ENCODE measurements at regions not wholly inside any gene's neighbourhood (a gene's known extent, or its start where the extent isn't known, plus 50 kb on each side); places are given as distances from the start of the nearest gene placed in this dataset.

DNA sequence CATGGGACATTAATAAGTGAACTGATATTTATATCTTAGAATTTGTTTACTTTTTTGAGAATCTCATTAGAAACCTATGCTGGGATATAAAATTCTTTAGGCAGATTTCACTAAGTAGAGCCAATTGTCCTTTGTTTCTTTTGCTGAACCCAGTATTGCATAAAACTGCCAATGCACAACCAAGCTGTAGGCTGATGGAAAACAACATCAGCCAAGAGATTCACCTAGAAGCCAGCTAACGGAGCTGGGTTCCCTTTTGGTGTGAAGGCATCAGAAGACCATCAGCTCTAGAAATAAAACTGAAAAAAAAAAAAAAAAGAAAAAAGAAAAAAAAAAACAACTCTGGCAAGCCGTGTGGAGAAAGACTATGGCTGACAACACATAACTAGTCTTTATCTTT lies 328.2 kb upstream of the PDE3A start:
- TF ChIP-seq, protein P1, sequence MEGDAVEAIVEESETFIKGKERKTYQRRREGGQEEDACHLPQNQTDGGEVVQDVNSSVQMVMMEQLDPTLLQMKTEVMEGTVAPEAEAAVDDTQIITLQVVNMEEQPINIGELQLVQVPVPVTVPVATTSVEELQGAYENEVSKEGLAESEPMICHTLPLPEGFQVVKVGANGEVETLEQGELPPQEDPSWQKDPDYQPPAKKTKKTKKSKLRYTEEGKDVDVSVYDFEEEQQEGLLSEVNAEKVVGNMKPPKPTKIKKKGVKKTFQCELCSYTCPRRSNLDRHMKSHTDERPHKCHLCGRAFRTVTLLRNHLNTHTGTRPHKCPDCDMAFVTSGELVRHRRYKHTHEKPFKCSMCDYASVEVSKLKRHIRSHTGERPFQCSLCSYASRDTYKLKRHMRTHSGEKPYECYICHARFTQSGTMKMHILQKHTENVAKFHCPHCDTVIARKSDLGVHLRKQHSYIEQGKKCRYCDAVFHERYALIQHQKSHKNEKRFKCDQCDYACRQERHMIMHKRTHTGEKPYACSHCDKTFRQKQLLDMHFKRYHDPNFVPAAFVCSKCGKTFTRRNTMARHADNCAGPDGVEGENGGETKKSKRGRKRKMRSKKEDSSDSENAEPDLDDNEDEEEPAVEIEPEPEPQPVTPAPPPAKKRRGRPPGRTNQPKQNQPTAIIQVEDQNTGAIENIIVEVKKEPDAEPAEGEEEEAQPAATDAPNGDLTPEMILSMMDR (IDR thresholded peaks at IDR 0.05) = no peak
- H3K4me1 ChIP-seq = no peaks in the 10 kb centered on the region
- H3K4me2 ChIP-seq (ENCODE audit: low read length) = no peak overlapping the region
- H3K27ac ChIP-seq = no peak overlapping the region
- no peak overlapping the region for H2AFZ ChIP-seq
- no peak overlapping the region for H3K4me3 ChIP-seq (ENCODE audit: low read depth, low read length)
- H3K27me3 ChIP-seq (ENCODE audit: control insufficient read depth, insufficient read depth, low read length) = no peaks in the 10 kb centered on the region
- no peaks in the 10 kb centered on the region for H3K79me2 ChIP-seq
- no peaks in the 10 kb centered on the region for H3K36me3 ChIP-seq (ENCODE audit: control insufficient read depth, insufficient read depth, low read length)
- H3K9ac ChIP-seq = no peak overlapping the region
- H3K9me3 ChIP-seq (ENCODE audit: control insufficient read depth, low read length) = no peaks in the 10 kb centered on the region

DNA sequence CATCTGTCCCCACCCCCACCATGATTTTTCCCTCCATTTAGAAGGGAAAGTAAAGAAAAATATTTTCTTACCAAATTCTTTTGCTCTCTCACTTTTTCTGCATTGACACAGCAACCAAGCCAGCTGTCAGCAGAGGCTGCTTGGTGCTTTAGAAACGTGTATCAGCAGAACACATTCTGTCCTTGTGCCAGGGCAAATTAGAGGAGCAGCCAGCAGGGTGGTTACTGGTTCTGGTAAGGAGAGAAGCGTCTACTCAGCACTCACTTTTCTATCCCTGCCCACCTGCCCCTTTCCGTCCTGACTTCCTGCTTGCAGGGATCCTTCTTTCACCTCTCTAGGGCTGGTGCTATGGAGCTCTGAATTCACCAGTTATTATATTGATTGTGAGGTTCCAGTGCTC lies 327.5 kb upstream of the PDE3A start:
- no peak overlapping the region for H2AFZ ChIP-seq
- no peaks in the 10 kb centered on the region for H3K4me1 ChIP-seq
- no peak overlapping the region for H3K4me3 ChIP-seq (ENCODE audit: low read depth, low read length)
- H3K79me2 ChIP-seq = no peaks in the 10 kb centered on the region
- H3K36me3 ChIP-seq (ENCODE audit: control insufficient read depth, insufficient read depth, low read length) = no peaks in the 10 kb centered on the region
- no peak overlapping the region for H3K9ac ChIP-seq
- H3K27ac ChIP-seq = no peak overlapping the region
- TF ChIP-seq, protein P1 (IDR thresholded peaks at IDR 0.05) = no peak
- H3K27me3 ChIP-seq (ENCODE audit: control insufficient read depth, insufficient read depth, low read length) = no peaks in the 10 kb centered on the region
- no peak overlapping the region for H3K4me2 ChIP-seq (ENCODE audit: low read length)
- H3K9me3 ChIP-seq (ENCODE audit: control insufficient read depth, low read length) = no peaks in the 10 kb centered on the region

DNA sequence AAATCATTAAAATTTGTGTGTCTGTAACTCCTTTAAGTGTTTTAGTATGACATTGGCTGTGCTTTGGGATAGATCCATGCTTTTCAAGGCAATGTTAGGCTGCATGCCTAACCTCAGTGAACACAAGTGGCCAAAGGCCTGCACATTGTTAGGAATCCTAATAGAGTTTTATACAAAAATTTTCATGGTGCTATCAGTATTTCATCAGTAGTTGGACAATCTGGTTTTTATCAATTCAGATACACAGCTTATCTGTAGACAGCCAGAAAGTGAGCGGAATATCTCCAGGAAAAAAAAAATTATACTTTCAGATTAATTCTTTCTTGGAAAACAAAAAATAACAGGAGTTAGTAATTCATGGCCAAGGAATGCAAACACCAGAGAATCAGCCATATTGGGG lies 324.0 kb upstream of the PDE3A start:
- Histone ChIP-seq H3K4me2 (ENCODE audit: low read length) (no peak overlapping the region), H3K4me1 (no peaks in the 10 kb centered on the region), H3K27ac (no peak overlapping the region), H3K9me3 (ENCODE audit: control insufficient read depth, low read length) (no peaks in the 10 kb centered on the region), H3K36me3 (ENCODE audit: control insufficient read depth, insufficient read depth, low read length) (no peaks in the 10 kb centered on the region), H3K79me2 (no peaks in the 10 kb centered on the region), H2AFZ (no peak overlapping the region), H3K27me3 (ENCODE audit: control insufficient read depth, insufficient read depth, low read length) (no peaks in the 10 kb centered on the region), H3K4me3 (ENCODE audit: low read depth, low read length) (no peak overlapping the region), H3K9ac (no peak overlapping the region)
- TF ChIP-seq, protein P1 (IDR thresholded peaks at IDR 0.05) = no peak

DNA sequence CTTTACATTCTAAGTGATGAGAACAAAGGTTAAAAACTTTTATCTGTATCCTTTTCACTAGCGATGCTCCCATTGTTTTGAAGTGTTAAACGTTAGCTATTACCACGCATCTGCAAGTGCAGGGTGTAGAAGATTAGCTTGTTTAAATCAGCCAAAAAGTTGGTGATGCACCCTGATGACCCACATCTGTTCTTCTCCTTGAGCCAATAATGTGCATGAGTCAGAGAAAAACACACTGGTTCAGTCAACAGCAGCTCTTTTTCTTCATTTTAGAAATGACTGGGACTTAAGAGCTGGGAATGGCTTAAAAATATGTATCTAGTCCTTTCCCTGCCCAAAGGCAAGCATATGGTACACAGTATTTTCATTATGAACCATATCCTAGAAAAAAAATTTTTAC lies 323.5 kb upstream of the PDE3A start:
- Histone ChIP-seq H3K27ac (no peak overlapping the region), H3K4me2 (ENCODE audit: low read length) (no peak overlapping the region), H3K27me3 (ENCODE audit: control insufficient read depth, insufficient read depth, low read length) (no peaks in the 10 kb centered on the region), H3K4me1 (no peaks in the 10 kb centered on the region), H3K9me3 (ENCODE audit: control insufficient read depth, low read length) (no peaks in the 10 kb centered on the region), H3K79me2 (no peaks in the 10 kb centered on the region), H3K9ac (no peak overlapping the region), H2AFZ (no peak overlapping the region), H3K4me3 (ENCODE audit: low read depth, low read length) (no peak overlapping the region), H3K36me3 (ENCODE audit: control insufficient read depth, insufficient read depth, low read length) (no peaks in the 10 kb centered on the region)
- TF ChIP-seq, protein P1 (IDR thresholded peaks at IDR 0.05) = no peak

DNA sequence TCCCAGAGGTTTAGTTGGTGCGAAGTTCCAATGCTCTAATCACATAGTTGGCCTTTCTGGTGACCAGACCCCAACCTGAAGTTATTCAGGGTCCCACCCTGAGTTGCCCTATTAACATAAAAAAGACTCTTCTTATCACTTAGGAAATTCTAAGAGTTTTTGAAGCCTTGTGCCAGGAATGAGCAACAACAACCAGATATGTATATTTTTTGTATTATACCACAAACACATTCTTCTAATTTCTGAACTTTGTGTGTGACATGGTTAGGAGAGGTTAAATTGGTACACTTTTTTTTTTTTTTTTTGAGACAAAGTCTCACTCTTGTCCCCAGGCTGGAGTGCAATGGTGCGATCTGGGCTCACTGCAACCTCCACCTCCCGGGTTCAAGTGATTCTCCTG lies 320.4 kb upstream of the PDE3A start:
- H3K36me3 ChIP-seq (ENCODE audit: control insufficient read depth, insufficient read depth, low read length) = no peaks in the 10 kb centered on the region
- H3K27ac ChIP-seq = no peak overlapping the region
- TF ChIP-seq, protein P1 (IDR thresholded peaks at IDR 0.05) = no peak
- H3K79me2 ChIP-seq = no peaks in the 10 kb centered on the region
- H3K4me3 ChIP-seq (ENCODE audit: low read depth, low read length) = no peak overlapping the region
- H3K4me1 ChIP-seq = no peaks in the 10 kb centered on the region
- H3K9me3 ChIP-seq (ENCODE audit: control insufficient read depth, low read length) = no peaks in the 10 kb centered on the region
- H3K9ac ChIP-seq = no peak overlapping the region
- no peak overlapping the region for H2AFZ ChIP-seq
- no peak overlapping the region for H3K4me2 ChIP-seq (ENCODE audit: low read length)
- no peaks in the 10 kb centered on the region for H3K27me3 ChIP-seq (ENCODE audit: control insufficient read depth, insufficient read depth, low read length)

Data from parathyroid adenoma (tissue), 2 donors.